Spleen (tissue), 7 donors: ENCODE measurements at regions not wholly inside any gene's neighbourhood (a gene's known extent, or its start where the extent isn't known, plus 50 kb on each side); places are given as distances from the start of the nearest gene placed in this dataset.

ENCODE experiments used
- CTCF ChIP-seq, 11 experiments: fragments of 200-600 bp in 7 of 11; fragments of 450-650 bp in 4 of 11; sonication (generic) in 4 of 11; IDR thresholded peaks in 8 of 11; conservative IDR thresholded peaks in 3 of 11; 1 replicate in 7 of 11; 2 replicates in 4 of 11; pipeline versions ENCODE4 v1.4.0 to v1.8.0; 2016 to 2021; ENCODE audit warnings: antibody characterized with exemption in 11 of 11, inconsistent platforms in 4 of 11, mild to moderate bottlenecking in 1 of 11
- POLR2A ChIP-seq, 3 donors: fragments of 450-650 bp; IDR thresholded peaks; one replicate each; pipeline ENCODE4 v1.5.1; 2017; ENCODE audit warnings: antibody characterized with exemption in 3 of 3, mild to moderate bottlenecking in 1 of 3
- POLR2AphosphoS5 ChIP-seq, 3 donors: sonication (generic); formaldehyde crosslinking; IDR thresholded peaks; one replicate each; pipeline ENCODE4 v1.5.1; 2017; ENCODE audit warnings: antibody characterized with exemption in 3 of 3
- donor health status: DM: no; HTN: no; CAD: no; lungs with moderate emphysema.
- donor health status: DM: no; HTN: no; CAD: no.
- donor health status: DM: no; HTN: no; CAD: no.

GRCh38 chr3:25096536-25096935 is 331.5 kb upstream of the RARB start:
- TF ChIP-seq CTCF (IDR thresholded peaks at IDR 0.05 in 8 of 11, conservative IDR thresholded peaks at IDR 0.05 in 3 of 11) (no peak), POLR2A (IDR thresholded peaks at IDR 0.05) (no peak), POLR2AphosphoS5 (IDR thresholded peaks at IDR 0.05) (no peak)
